HFFc6 (cell line): ENCODE measurements at regions not wholly inside any gene's neighbourhood (a gene's known extent, or its start where the extent isn't known, plus 50 kb on each side); places are given as distances from the start of the nearest gene placed in this dataset.
"Not testable (repeated sequence)": the region's sequence is repeated elsewhere in the genome, so short reads cannot be mapped to it uniquely, and the experiment has no call there.

ENCODE experiments used
- DNase-seq: peaks from one replicate; pipeline ENCODE4 v3.0.0-alpha.2; 2018
- H3K27ac Mint-ChIP-seq: 2 replicates; pipeline ENCODE4 v1.8.0; 2020; ENCODE audit warnings: mild to moderate bottlenecking, mixed read lengths
- H3K27me3 Mint-ChIP-seq: 2 replicates; pipeline ENCODE4 v1.8.0; 2021; ENCODE audit warnings: mild to moderate bottlenecking, moderate library complexity, mixed read lengths; ENCODE audit not compliant: insufficient read depth
- H3K36me3 Mint-ChIP-seq: 2 replicates; pipeline ENCODE4 v1.8.0; 2021; ENCODE audit warnings: low read depth, mixed read lengths
- H3K4me1 Mint-ChIP-seq: 2 replicates; pipeline ENCODE4 v1.8.0; 2020; ENCODE audit warnings: low read depth, mixed read lengths
- H3K4me3 Mint-ChIP-seq: 2 replicates; pipeline ENCODE4 v1.8.0; 2020; ENCODE audit warnings: mild to moderate bottlenecking, moderate library complexity, mixed read lengths
- H3K9me3 Mint-ChIP-seq: 2 replicates; pipeline ENCODE4 v1.8.0; 2020; ENCODE audit warnings: mild to moderate bottlenecking, mixed read lengths
- CTCF ChIP-seq: fragments of 200-600 bp; sonication (generic); IDR thresholded peaks from 2 replicates; pipeline ENCODE4 v1.5.0; 2021; ENCODE audit warnings: antibody characterized with exemption, mild to moderate bottlenecking

DNA sequence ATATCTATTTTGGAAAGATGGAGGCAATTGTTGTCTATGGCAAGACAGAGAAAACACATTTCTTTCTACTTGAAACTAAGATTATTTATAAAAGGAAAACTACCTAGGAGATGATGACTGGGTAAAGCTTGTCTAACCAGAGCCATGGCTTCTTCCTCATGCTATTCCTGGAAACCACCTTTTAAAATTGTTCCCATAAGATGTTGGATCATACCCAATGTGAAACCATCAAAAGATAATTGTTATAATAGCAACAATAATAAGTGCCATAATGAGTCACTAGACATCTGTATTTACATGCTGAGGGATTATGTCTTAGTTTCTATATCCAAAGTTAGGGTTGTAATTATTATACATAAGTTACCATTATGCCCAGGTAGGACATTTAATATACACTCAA, 428.4 kb downstream of the KCNJ2 start:
- no peak overlapping the region for H3K27ac Mint-ChIP-seq

GRCh38 chr17:70599198-70599597, 429.9 kb downstream of the KCNJ2 start:
- no peak for TF ChIP-seq CTCF
- H3K36me3 Mint-ChIP-seq = no peaks in the 10 kb centered on the region
- H3K27ac Mint-ChIP-seq = no peak overlapping the region
- H3K27me3 Mint-ChIP-seq = no peaks in the 10 kb centered on the region
- no peaks in the 10 kb centered on the region for H3K4me1 Mint-ChIP-seq
- peaks cover 33% of the 10 kb centered on the region for H3K9me3 Mint-ChIP-seq
- DNase-seq = no peak
- H3K4me3 Mint-ChIP-seq = no peak overlapping the region

More for the DNA sequence above, 428.4 kb downstream of the KCNJ2 start:
- Mint-ChIP-seq H3K36me3 (no peaks in the 10 kb centered on the region), H3K4me3 (no peak overlapping the region), H3K27me3 (no peaks in the 10 kb centered on the region), H3K9me3 (peaks cover 28% of the 10 kb centered on the region), H3K4me1 (no peaks in the 10 kb centered on the region)
- DNase-seq = no peak
- no peak for TF ChIP-seq CTCF

GRCh38 chr17:70599945-70600344, 430.6 kb downstream of the KCNJ2 start:
- not testable (repeated sequence) for H3K27me3 Mint-ChIP-seq, H3K4me1 Mint-ChIP-seq, H3K27ac Mint-ChIP-seq, DNase-seq, H3K36me3 Mint-ChIP-seq, H3K4me3 Mint-ChIP-seq
- H3K9me3 Mint-ChIP-seq = peaks cover 33% of the 10 kb centered on the region

- H3K9me3 Mint-ChIP-seq = peaks cover 31% of the 10 kb centered on the region
- no peaks in the 10 kb centered on the region for H3K36me3 Mint-ChIP-seq
- TF ChIP-seq CTCF = no peak
- H3K4me1 Mint-ChIP-seq = no peaks in the 10 kb centered on the region
- H3K27ac Mint-ChIP-seq = no peak overlapping the region
- no peak overlapping the region for H3K4me3 Mint-ChIP-seq
- no peaks in the 10 kb centered on the region for H3K27me3 Mint-ChIP-seq
- DNase-seq = no peak
These were observed 433.9 kb downstream of the KCNJ2 start for GRCh38 chr17:70603226-70603625.

DNA sequence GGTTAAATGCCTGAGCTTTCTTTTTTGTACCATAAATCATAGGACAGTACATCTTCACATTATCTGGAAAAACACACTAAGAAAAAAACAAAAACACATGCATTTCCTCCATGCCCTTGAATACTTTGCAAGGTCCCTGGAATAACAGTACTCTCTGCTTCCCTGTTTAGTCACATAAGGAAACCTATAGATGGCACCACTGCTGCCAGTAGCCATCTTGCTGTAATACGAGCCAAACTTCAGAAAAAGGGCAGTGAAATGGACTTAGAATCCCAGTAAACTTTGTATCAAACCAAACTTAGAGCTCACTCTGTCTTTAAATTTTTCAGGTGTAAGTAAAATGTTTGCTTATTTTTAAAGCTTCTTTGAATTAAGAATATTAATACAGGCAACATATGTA, 435.5 kb downstream of the KCNJ2 start:
- H3K4me3 Mint-ChIP-seq = no peak overlapping the region
- no peaks in the 10 kb centered on the region for H3K4me1 Mint-ChIP-seq
- H3K9me3 Mint-ChIP-seq = peaks cover 31% of the 10 kb centered on the region
- DNase-seq = no peak
- no peaks in the 10 kb centered on the region for H3K27me3 Mint-ChIP-seq
- no peaks in the 10 kb centered on the region for H3K36me3 Mint-ChIP-seq
- H3K27ac Mint-ChIP-seq = no peak overlapping the region
- TF ChIP-seq CTCF = no peak

GRCh38 chr17:70606086-70606485, 436.8 kb downstream of the KCNJ2 start:
- Mint-ChIP-seq H3K27me3 (no peaks in the 10 kb centered on the region), H3K4me1 (no peaks in the 10 kb centered on the region), H3K27ac (no peak overlapping the region), H3K36me3 (no peaks in the 10 kb centered on the region), H3K4me3 (no peak overlapping the region), H3K9me3 (peaks cover 26% of the 10 kb centered on the region)
- no peak for DNase-seq
- TF ChIP-seq CTCF = no peak
